ENCODE measurements at regions not wholly inside any gene's neighbourhood (a gene's known extent, or its start where the extent isn't known, plus 50 kb on each side); places are given as distances from the start of the nearest gene placed in this dataset.
A peak's percentile ranks its signal among the peaks of the same experiment; 100 is the strongest.
"Not testable (repeated sequence)": the region's sequence is repeated elsewhere in the genome, so short reads cannot be mapped to it uniquely, and the experiment has no call there.

DNA sequence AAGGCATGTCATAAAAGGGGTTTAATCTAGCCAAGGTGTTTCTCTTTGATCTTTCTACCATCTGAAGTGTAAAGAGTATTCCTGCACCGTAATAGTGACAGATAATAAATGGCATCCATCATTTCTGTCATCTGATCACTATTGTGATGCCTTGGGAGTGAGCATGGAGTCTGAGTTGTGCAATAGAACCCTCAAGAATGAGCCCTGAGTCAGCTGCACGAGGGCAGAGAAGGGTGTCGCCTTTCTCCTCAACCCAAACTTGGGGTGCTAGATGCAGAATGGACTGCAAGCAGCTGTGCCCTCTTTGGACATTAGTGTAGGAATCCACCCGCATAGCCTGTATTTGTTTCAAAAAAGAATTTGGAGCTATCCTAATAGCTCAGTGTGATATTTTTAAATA is 115.2 kb downstream of the ZNF37A start:
- no peak for ATAC-seq
- no peak for DNase-seq

DNA sequence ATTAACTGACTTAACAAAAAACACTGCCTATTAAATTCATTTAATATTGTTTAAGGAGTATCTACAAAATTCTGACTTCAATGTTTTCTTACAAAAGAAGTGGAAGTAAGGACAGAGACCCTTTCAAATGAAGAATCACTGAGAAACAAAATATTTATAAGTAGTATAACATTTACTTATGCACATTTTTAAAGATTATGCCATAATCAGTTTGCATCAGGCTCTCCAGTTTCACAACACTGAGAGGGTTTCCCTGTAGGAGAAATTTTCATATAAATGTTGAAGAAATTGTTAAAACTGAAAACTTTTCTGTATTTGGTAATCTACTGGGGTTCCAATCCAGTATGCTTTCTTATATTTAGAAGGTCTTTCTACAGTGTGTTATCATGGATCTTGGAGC is 115.6 kb downstream of the ZNF37A start:
- DNase-seq, ATAC-seq: not testable (repeated sequence)

DNA sequence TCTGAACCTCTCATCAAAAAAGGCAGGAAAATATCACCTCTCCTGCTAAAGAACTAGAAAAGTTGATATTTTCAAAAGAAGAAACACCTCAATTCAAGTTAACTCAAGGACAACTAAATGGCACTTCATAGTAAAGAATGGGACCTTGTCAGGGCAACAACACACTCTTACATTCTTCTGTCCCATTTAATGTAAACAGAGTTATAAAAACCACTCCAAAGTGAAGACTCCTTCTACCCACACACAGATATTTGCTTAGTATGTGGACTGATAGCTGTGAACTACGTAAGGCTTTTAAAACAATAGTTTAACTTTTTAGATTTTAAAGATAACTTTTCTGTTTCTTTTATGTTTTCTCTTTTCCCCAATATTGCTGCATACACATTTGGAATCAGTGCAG is 118.3 kb downstream of the ZNF37A start:
- ATAC-seq (no peak), DNase-seq (no peak)

DNA sequence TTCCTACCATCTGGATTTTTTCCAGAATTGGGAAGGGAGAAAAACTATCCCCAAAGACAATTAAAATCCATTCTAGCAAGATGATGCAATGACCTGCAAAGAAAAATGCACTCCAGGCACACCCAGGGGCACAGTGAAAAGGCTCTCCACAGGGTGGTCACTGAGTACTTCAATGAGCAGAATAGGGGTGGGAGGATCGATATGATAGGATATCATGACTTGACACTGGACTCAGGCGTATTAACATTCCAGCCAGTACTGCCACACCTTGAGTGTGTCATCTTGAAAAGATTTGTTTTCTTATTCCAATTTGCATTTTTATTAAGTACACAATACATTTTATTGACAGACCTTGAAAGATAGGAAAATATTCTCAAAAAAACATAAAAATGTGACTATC is 132.2 kb downstream of the ZNF37A start:
- ATAC-seq: no peak
- DNase-seq: no peak

DNA sequence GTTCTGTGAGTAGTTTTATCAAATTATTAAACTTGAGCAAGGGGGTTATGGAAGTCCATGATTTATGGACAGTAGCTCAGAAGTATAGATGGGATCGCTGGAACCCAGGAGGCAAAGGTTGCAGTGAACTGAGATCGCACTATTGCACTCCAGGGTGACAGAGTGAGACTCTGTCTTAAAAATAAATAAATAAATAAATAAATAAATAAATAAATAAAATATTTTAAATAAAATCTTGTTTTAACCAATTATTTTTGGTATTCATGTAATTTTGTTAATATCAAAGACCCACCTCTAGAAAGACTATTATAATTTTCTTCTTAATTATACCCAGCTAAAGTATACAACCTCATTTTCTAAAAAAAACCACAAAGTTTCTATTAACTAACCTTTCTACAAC is 134.3 kb downstream of the ZNF37A start:
- no peak for DNase-seq
- no peak for ATAC-seq

DNA sequence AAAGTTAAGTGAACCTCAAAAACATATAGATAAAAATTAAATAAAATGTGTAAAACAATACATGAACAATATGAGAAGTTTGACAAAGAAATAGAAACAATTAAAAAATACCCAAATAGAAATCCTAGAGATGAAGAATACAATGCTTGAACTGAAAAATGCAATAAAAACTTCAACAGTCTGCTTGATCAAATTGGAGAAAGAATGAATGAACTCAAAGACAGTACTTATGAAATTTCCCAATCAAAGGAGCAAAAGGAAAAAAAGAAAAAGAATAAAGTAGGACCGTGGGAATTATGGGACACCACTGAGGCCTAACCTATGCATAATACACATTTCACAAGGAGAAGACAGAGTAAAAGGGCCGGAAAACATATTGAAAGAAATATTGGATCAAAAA is 144.3 kb downstream of the ZNF37A start:
- DNase-seq, ATAC-seq: not testable (repeated sequence)

DNA sequence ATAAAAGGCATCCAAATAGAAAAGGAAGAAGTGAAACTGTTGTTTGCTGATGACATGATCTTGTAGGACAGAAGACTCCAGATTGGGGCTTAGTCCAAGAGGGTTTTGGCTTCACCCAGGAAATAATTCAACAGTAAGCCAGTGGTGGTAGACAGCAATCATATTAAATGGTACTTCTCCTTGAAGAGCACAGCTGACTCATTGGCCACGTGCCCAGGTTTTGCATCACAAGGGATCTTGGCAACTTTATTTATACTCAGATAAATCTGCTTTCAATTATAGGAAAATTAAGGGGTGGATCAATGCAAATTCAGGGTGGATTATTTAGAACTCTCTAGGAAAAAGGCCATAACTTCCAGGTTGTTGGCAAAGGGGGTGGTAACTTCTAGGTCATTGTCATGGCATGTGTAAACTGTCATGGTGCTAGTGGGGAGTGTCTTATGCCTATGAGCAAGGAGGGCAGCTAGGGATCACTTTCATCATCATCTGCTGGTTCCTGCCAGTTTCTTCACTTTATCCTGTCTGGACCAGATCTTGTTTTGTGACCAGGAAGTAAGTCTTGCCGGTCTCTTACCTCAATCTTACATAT is 148.0 kb downstream of the ZNF37A start:
- DNase-seq: not testable (repeated sequence)

DNA sequence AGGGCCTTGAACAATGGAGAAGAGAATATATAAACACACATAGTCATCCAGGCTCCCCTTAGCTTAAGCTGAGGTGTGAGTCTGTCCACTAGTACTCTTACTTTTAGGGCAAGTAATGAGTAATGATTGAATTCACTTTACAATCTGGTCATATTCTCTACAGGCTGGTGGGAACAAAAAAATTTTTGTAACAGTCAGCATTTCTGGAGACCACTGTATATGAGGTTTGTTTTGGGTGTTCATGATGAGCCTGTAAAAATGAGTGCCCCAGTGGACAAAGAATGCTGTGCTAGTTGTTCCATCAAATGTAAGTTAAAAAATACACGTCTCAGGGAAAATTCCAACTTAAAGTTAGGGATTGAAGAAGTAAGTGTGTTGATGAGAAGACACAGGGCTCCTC is 154.0 kb downstream of the ZNF37A start:
- ATAC-seq, DNase-seq: not testable (repeated sequence)

More for the DNA sequence above, 148.0 kb downstream of the ZNF37A start:
- not testable (repeated sequence) for ATAC-seq

DNA sequence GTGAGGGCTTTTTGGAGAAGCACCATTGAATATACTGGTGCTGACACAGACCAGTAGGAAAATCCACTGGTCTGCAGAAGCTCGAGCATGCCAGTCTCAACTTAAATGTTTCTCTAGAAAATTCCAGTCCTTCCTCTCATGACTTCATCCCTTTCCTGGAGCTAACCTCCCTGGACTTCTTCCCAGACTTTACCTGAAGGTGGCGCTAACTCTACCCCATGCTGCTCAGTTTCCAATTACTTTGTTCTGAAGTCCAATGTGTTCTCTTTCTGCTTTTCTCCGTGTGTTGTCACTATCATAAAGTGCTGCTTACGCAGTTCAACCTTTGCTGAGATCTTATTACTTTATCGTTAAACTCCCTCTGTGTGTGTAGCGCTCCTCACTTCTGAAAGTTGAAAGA is 158.4 kb downstream of the ZNF37A start:
- not testable (repeated sequence) for ATAC-seq, DNase-seq

DNA sequence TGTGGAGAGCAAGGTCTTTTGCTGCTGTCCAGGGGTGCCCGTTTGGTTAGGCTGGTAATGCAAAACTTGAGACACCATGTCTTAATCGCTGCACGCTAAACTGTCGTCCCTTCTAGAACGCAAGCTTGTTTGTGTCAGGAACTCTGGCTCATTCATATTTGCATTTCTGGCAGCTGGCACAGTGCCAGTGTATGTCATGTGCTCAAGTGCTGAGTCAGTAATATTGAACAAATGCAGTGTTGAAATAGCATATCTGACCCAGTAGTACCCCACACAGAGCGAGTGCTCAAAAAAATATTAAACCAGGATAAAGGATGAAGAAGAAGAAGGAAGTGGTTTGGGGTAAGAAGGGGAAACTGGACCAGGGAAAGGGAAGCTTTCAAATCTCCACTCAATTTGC is 173.4 kb downstream of the ZNF37A start:
- DNase-seq, ATAC-seq: not testable (repeated sequence)

DNA sequence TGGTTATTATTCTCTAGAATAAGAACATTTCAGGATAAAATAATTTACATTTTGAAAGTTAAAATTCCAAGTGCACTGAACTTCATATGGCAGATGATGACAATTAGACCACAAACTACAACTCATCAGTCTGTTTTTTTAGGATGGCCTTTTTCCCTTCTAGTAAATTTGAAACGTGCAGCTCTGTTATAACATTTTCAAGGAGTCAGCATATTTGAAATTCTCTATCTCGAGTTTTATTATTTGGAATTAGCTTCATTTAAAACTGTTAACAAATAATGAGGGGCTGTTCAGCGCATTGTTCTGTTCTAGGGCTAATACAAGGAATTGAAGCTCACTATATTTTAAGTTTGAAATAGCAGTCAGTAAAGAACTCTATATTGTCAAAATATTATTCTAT is 176.9 kb downstream of the ZNF37A start:
- not testable (repeated sequence) for DNase-seq, ATAC-seq

DNA sequence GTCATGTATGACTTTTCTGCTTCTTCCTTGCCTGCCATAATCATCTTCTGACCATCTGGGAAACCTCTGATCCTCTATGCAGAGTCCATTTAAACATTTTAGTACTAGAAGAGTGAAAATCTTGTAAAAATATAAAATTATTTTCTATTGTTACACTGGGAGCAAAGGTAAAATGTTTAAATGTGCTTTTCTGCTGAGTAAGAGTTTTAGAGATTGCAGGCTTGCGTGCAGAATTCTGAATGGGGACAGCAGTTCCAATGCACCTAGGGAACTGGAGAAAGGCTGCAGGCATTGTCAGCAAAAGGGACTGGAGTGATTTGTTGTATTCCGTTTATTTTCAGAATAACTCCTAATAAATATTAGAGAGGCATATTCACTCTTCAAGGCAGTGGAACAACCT is 180.7 kb downstream of the ZNF37A start:
- DNase-seq, ATAC-seq: not testable (repeated sequence)

DNA sequence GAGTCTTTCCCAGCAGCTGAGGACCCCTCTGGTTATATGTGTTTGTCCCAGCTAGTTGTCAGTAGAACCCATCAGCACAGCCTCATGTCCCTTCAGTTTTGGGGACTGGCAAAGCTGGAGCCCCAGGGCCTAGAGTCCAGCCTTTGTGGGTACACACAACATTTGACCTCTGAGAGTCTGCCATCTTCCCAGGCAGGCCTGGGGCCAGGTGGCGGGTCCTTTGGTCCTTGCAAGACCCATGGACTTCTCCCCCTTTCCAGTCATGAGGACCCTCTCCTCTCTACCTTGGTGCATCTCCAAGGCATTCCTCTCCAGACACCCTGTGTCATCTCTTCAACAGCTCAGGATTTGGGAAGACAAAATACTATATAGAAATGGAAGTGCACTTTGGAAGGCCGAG is 198.4 kb downstream of the ZNF37A start:
- not testable (repeated sequence) for ATAC-seq, DNase-seq

DNA sequence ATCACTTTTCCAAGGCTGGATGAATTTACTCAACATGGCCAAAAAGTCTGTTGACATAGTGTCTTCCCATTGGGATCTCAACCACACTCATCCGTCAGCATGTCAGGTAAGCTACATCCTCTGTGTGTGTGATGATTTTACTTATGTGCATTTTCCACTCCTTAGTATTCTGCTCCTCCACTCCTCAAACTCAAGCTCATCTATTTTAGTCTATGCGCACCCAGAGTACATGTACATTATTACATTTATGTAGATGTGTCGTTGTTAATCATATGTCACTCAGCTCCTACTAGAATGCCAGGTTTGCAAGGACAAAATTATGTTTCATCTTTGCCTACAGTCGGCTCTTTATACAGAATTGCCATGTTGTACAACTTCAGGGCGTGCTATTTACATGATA is 216.0 kb downstream of the ZNF37A start:
- not testable (repeated sequence) for DNase-seq, ATAC-seq

DNA sequence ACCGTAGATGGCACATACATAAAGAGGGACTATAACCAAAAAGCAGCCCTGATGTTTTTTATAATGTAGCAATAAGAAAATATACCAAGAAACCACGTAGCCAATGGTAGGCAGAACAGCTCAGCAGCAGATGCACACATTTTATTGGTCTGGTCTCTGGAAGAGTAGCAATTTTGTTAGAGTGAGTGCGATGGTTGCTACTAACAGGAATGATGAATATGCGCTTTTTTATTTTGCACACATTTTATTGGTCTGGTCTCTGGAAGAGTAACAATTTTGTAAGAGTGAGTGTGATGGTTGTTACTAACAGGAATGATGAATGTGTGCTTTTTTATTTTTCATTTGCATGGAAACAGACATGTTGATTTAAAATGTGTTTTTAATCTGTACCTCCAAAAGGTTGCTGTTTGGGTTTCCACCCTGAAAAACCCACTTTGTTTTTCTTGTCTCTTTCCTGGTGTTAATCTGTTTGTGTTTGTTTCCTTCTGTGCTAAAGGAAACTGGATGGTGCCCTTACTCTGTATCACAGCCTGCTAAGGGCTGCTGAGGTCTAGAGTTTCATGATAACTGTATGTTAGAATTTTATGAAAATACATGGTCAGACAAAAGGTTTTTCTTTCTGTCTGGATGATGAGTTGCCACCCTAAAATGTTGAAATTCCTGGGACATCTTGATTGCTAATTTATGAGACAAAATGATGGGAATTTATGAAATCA is 221.1 kb downstream of the ZNF37A start:
- DNase-seq, ATAC-seq: not testable (repeated sequence)

DNA sequence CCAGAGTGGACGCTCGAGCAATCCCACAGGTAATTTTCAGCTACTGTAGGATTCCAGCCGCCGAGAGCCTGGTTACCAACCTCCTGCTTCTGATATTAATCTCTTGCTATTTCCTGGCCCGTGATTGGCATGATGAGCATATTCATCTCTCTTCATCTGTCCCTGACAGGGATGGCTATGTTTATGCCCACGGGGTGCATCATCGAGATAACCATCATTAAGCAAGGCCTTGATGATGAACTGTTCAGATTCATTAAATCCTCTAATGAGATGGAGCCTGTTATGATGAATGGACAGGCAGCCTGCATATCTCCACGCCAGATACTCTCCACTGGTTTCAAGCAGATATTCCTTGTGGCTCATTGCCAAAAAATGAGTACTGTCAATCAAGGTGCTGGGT is 227.3 kb downstream of the ZNF37A start:
- not testable (repeated sequence) for DNase-seq, ATAC-seq

DNA sequence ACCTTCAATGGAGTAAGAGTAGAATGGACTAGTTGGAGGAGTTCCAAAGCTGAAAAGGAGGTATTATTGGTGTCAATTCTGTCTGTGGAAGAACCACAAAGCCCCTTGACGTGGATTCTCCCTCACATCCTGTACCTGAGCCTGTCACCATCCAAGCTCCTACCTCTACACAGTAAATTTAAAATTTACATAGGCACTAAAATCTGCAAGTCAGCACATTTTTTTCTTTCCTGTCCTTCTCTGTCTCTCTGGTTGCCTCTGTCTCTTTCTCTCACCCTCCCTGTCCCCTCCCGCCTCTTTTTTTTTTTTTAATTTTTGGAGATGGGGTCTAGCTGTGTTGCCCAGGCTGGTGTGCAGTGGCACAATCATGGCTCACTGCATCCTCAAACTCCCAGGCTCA is 236.2 kb downstream of the ZNF37A start:
- DNase-seq, ATAC-seq: not testable (repeated sequence)

DNA sequence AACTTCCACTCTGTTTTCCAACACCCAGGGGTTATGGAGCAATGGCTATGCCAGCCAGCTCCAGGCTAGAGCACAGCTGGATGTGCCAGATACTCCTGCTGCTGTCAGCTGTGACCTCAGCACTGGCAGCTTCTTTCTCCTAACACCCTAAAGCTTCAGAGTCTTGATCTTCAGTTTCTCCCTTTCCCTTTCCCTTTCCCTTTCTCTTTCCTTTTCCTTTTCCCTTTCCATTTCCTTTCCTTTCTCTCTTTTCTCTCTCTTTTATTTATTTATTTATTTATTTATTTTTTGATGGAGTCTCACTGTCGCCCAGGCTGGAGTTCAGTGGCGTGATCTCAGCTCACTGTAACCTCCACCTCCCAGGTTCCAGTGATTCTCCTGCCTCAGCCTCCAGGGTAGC is 237.0 kb downstream of the ZNF37A start:
- not testable (repeated sequence) for DNase-seq, ATAC-seq

DNA sequence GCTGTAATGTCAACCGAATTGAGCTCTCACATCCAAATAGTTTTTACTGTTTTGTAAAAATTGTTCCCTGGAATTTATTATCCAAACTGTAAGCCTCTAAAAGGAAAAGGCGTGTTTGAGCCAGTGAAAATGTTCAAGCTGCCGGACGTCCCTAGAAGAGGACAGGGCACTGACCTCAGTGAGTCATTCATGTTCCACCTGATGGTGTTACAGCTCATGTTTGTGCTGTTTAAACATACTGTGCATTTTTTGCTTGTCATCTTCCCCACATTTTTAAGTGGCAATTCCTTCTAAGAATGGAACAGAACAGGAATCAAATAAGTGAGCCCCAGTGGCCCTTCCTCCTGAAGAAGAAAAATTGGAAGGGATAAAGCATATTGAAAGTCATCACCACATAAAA is 239.6 kb downstream of the ZNF37A start:
- ATAC-seq, DNase-seq: not testable (repeated sequence)

DNA sequence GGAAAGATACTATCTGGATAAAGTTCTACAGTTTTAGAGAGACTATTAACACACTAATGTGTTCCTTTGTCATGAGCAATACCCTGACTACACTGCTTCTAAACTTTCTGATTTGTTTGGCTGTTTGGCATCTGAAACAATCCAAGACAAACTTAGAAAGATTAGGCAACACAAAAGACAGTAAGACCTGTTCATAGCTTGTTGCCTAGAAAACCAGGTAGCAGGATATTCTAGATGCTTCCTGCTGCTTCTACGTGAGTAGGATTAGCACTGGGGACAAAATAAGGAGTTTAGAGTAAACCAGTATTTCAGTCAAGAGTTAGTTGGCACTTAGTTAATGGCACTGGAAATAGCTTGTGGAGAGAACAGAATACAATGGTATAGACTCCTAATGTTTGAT is 256.5 kb downstream of the ZNF37A start:
- not testable (repeated sequence) for DNase-seq, ATAC-seq

DNA sequence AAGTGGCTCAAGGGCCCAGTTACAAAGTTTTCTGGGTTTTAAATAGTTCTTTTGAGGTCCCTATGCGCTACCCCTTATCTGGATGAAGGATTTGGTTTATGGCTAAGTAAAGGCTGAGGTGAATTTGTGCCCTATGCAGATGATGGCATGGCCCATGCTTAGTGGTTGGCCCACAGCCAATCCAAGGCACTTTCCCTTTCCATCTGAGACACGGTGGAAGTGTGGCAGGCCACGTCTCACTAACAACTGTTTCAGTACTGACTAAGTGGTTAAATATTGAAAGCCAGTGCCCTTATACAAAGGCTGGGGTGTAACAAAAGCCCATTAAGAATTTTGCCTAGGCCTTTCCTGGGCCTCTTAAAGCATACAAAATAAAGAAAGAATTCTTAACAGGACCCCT is 260.3 kb downstream of the ZNF37A start:
- not testable (repeated sequence) for ATAC-seq, DNase-seq

DNA sequence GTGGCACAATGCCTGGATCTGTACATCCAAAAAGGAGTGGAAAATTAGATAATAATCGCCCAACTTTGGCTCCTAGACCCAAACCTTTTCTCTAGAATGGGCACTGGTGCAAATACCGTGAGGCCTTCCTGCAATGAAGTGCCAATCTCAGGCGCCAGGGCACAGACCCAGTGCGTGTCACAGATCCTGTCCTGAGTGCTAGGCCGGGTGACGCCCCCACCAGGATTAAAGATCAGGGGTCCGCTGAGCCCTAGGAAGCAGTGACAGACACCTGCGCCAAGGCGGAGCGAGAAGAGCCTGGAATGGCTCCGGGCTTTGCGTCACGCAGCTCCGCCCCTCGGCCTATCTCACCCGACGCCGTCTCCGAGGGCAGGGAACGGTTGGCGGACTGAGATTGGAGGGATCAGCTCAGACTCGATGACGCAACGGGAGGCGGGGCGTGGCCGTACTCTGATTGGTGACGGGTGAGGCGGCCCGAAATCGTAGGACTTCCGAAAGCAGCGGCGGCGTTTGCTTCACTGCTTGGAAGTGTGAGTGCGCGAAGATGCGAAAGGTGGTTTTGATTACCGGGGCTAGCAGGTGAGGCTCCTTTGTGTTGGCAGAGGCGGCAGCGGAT is 261.9 kb downstream of the ZNF37A start:
- peak; percentile 74 for DNase-seq

DNA sequence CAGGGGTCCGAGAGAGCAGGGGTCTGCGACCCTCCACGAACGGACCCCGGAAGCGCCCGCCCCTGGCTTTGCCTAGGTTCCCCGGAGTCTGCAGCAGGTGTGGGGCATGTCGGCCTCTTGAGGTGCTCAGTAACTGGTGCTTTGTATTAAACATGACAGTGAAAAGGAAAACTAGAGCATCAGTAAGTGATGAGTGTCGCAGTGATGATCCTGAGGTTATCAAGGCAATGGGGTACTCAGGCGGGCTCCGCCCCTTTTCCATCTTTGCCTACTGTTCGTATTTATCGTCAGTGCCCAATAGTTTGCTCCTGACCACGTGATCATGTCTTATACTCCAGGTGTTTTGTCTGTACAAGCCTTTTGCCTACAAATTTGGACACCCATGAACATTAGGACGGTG is 262.4 kb downstream of the ZNF37A start:
- DNase-seq: not testable (repeated sequence)
- ATAC-seq: peak; percentile 34

More for the DNA sequence above, 261.9 kb downstream of the ZNF37A start:
- peak; percentile 100 for ATAC-seq

Data from stimulated activated naive CD8-positive, alpha-beta T cell treated with anti-CD3 and anti-CD28 coated beads, Interleukin-15, Interleukin-2, amounts not matched to agents 100 U/mL and 50 U/mL, for 24 hours (primary cell).